ENCODE measurements at regions not wholly inside any gene's neighbourhood (a gene's known extent, or its start where the extent isn't known, plus 50 kb on each side); places are given as distances from the start of the nearest gene placed in this dataset.
A peak's percentile ranks its signal among the peaks of the same experiment; 100 is the strongest.
"Not testable (repeated sequence)": the region's sequence is repeated elsewhere in the genome, so short reads cannot be mapped to it uniquely, and the experiment has no call there.

- DNase-seq = not testable (repeated sequence)
These were observed 4424.6 kb upstream of the TPTE start for GRCh38 chr21:6096560-6097424.

- not testable (repeated sequence) for DNase-seq
These were observed 4423.6 kb upstream of the TPTE start for GRCh38 chr21:6097736-6098135.

GRCh38 chr21:6098191-6098935 lies 4423.0 kb upstream of the TPTE start:
- not testable (repeated sequence) for DNase-seq

GRCh38 chr21:6101588-6101987 lies 4419.8 kb upstream of the TPTE start:
- not testable (repeated sequence) for DNase-seq

- DNase-seq = not testable (repeated sequence)
These were observed 4416.8 kb upstream of the TPTE start for GRCh38 chr21:6104546-6104945.

- not testable (repeated sequence) for DNase-seq
These were observed 4414.5 kb upstream of the TPTE start for GRCh38 chr21:6106686-6107567.

GRCh38 chr21:6108894-6109293 lies 4412.5 kb upstream of the TPTE start:
- not testable (repeated sequence) for DNase-seq

GRCh38 chr21:6109774-6110173 lies 4411.6 kb upstream of the TPTE start:
- not testable (repeated sequence) for DNase-seq

- DNase-seq = not testable (repeated sequence)
These were observed 4410.6 kb upstream of the TPTE start for GRCh38 chr21:6110716-6111343.

GRCh38 chr21:6111354-6111753 lies 4410.0 kb upstream of the TPTE start:
- DNase-seq = not testable (repeated sequence)

GRCh38 chr21:6118336-6118735 lies 4403.0 kb upstream of the TPTE start:
- DNase-seq = peak in 1 of 5 donors; percentile 1

- not testable (repeated sequence) for DNase-seq
These were observed 4400.5 kb upstream of the TPTE start for GRCh38 chr21:6120863-6121262.

GRCh38 chr21:6122629-6123028 lies 4398.8 kb upstream of the TPTE start:
- DNase-seq = peak in 2 of 5 donors; percentile 1 to 10

- not testable (repeated sequence) for DNase-seq
These were observed 4398.2 kb upstream of the TPTE start for GRCh38 chr21:6123224-6123623.

GRCh38 chr21:6125549-6126240 lies 4395.7 kb upstream of the TPTE start:
- not testable (repeated sequence) for DNase-seq

- not testable (repeated sequence) for DNase-seq
These were observed 4394.2 kb upstream of the TPTE start for GRCh38 chr21:6126976-6127732.

- not testable (repeated sequence) for DNase-seq
These were observed 4390.6 kb upstream of the TPTE start for GRCh38 chr21:6130734-6131133.

- not testable (repeated sequence) for DNase-seq
These were observed 4388.0 kb upstream of the TPTE start for GRCh38 chr21:6133373-6133772.

GRCh38 chr21:6133852-6134630 lies 4387.3 kb upstream of the TPTE start:
- not testable (repeated sequence) for DNase-seq

GRCh38 chr21:6136732-6137131 lies 4384.7 kb upstream of the TPTE start:
- DNase-seq = not testable (repeated sequence)

Measured in T-helper 1 cell (primary cell).